Smooth muscle cell (in vitro differentiated cells): ENCODE measurements at regions not wholly inside any gene's neighbourhood (a gene's known extent, or its start where the extent isn't known, plus 50 kb on each side); places are given as distances from the start of the nearest gene placed in this dataset.

ENCODE experiments used
- DNase-seq: peaks from one replicate; lab custom pipeline; 2025; ENCODE audit not compliant: unreplicated experiment; lab: John Stamatoyannopoulos, UW
- H2AFZ ChIP-seq: fragments of 200-600 bp; sonication (generic); 2 replicates; pipeline ENCODE4 v1.6.0; 2016; ENCODE audit warnings: antibody characterized with exemption, low read depth, mild to moderate bottlenecking
- H3F3A ChIP-seq: fragments of 200-600 bp; sonication (generic); 2 replicates; pipeline ENCODE4 v1.6.0; 2017; ENCODE audit warnings: antibody characterized with exemption, low read depth
- H3K27ac ChIP-seq: fragments of 200-600 bp; sonication (generic); 2 replicates; pipeline ENCODE4 v1.5.1; 2016; ENCODE audit warnings: low read depth, mild to moderate bottlenecking
- H3K27me3 ChIP-seq: fragments of 200-600 bp; sonication (generic); 2 replicates; pipeline ENCODE4 v1.6.1; 2016; ENCODE audit warnings: low read depth, mild to moderate bottlenecking
- H3K36me3 ChIP-seq: fragments of 200-600 bp; sonication (generic); 2 replicates; pipeline ENCODE4 v1.5.1; 2016; ENCODE audit warnings: low read depth
- H3K4me1 ChIP-seq: fragments of 200-600 bp; sonication (generic); 2 replicates; pipeline ENCODE4 v1.5.1; 2016; ENCODE audit warnings: low read depth
- H3K4me2 ChIP-seq: fragments of 200-600 bp; sonication (generic); 2 replicates; pipeline ENCODE4 v1.6.0; 2016; ENCODE audit warnings: mild to moderate bottlenecking
- H3K4me3 ChIP-seq: fragments of 200-600 bp; sonication (generic); 2 replicates; pipeline ENCODE4 v1.5.1; 2016; ENCODE audit warnings: mild to moderate bottlenecking
- H3K79me2 ChIP-seq: fragments of 200-600 bp; sonication (generic); 2 replicates; pipeline ENCODE4 v1.6.0; 2016; ENCODE audit warnings: low read depth, mild to moderate bottlenecking
- H3K9ac ChIP-seq: fragments of 200-600 bp; sonication (generic); 2 replicates; pipeline ENCODE4 v1.6.0; 2016; ENCODE audit warnings: low read depth
- H3K9me3 ChIP-seq: fragments of 200-600 bp; sonication (generic); replicated peaks from 2 replicates; pipeline ENCODE4 v1.5.1; 2016; ENCODE audit warnings: low read depth
- H4K20me1 ChIP-seq: fragments of 200-600 bp; sonication (generic); 2 replicates; pipeline ENCODE4 v1.6.0; 2016; ENCODE audit warnings: low read depth
- CTCF ChIP-seq: fragments of 200-600 bp; sonication (generic); IDR thresholded peaks from 2 replicates; pipeline ENCODE4 v1.5.1; 2017; ENCODE audit warnings: borderline replicate concordance, mild to moderate bottlenecking, antibody characterized with exemption; ENCODE audit not compliant: insufficient read depth, poor library complexity, severe bottlenecking
- WGBS: methylation state at CpG from one replicate; pipeline ENCODE4 v1.1.7; 2016; ENCODE audit warnings: low lambda C conversion rate; 5-methylcytosine and 5-hydroxymethylcytosine counted together

- Histone ChIP-seq H3K9ac (no peak overlapping the region), H3F3A (peaks cover 23% of the 10 kb centered on the region), H3K79me2 (no peaks in the 10 kb centered on the region), H3K36me3 (no peaks in the 10 kb centered on the region), H3K4me3 (no peak overlapping the region), H3K27ac (peak overlapping the region; percentile 64), H4K20me1 (no peaks in the 10 kb centered on the region), H3K9me3 (no peaks in the 10 kb centered on the region), H2AFZ (no peak overlapping the region), H3K27me3 (no peaks in the 10 kb centered on the region), H3K4me2 (peak overlapping the region; percentile 44), H3K4me1 (peaks cover 18% of the 10 kb centered on the region)
- 82% methylated on average over 15 of the region's 15 CpGs for WGBS
- DNase-seq = no peak
- TF ChIP-seq CTCF = no peak
Observed at GRCh38 chr10:78923647-78924318, 145.0 kb upstream of the ZMIZ1 start.

- no peaks in the 10 kb centered on the region for H3K27me3 ChIP-seq
- no peak overlapping the region for H2AFZ ChIP-seq
- peaks cover 18% of the 10 kb centered on the region for H3K4me1 ChIP-seq
- no peak overlapping the region for H3K4me3 ChIP-seq
- H3K27ac ChIP-seq = peak overlapping the region; percentile 64
- no peaks in the 10 kb centered on the region for H3K9me3 ChIP-seq
- H3K79me2 ChIP-seq = no peaks in the 10 kb centered on the region
- H3K36me3 ChIP-seq = no peaks in the 10 kb centered on the region
- 42% methylated on average over 7 of the region's 7 CpGs for WGBS
- no peak for DNase-seq
- peak overlapping the region; percentile 44 for H3K4me2 ChIP-seq
- H3F3A ChIP-seq = peaks cover 23% of the 10 kb centered on the region
- no peaks in the 10 kb centered on the region for H4K20me1 ChIP-seq
- no peak overlapping the region for H3K9ac ChIP-seq
- TF ChIP-seq CTCF = no peak
Observed at GRCh38 chr10:78924319-78925003, 144.3 kb upstream of the ZMIZ1 start.

- no peak for DNase-seq
- peaks cover 23% of the 10 kb centered on the region for H3F3A ChIP-seq
- peak overlapping the region; percentile 17 for H3K9ac ChIP-seq
- no peak overlapping the region for H2AFZ ChIP-seq
- no peaks in the 10 kb centered on the region for H3K9me3 ChIP-seq
- no peaks in the 10 kb centered on the region for H3K79me2 ChIP-seq
- H3K36me3 ChIP-seq = no peaks in the 10 kb centered on the region
- H3K4me3 ChIP-seq = no peak overlapping the region
- peak overlapping the region; percentile 44 for H3K4me2 ChIP-seq
- H3K27ac ChIP-seq = peak overlapping the region; percentile 64
- H3K27me3 ChIP-seq = no peaks in the 10 kb centered on the region
- peaks cover 18% of the 10 kb centered on the region for H3K4me1 ChIP-seq
- no peaks in the 10 kb centered on the region for H4K20me1 ChIP-seq
- WGBS = 85% methylated on average over 6 of the region's 6 CpGs
- TF ChIP-seq CTCF = no peak
Observed at GRCh38 chr10:78925275-78925674, 143.5 kb upstream of the ZMIZ1 start.
